Heart left ventricle (tissue), 16 donors: ENCODE measurements at regions not wholly inside any gene's neighbourhood (a gene's known extent, or its start where the extent isn't known, plus 50 kb on each side); places are given as distances from the start of the nearest gene placed in this dataset.

Experiments
- ATAC-seq, 4 donors: fragments of 200-7000 bp; cut with Tn5 transposase; one replicate each; pipeline ENCODE4 v1.9.1; 2020 to 2022; ENCODE audit warnings: moderate library complexity in 4 of 4, mild to moderate bottlenecking in 3 of 4, moderate number of reproducible peaks in 1 of 4
- DNase-seq, 5 donors: peaks; one replicate each; pipeline ENCODE4 v3.0.0-alpha.2; 2020
- H3K27ac ChIP-seq, 12 donors: fragments of 200-600 bp; sonication (generic) in 4 of 12; one replicate each; pipeline versions ENCODE4 v1.5.0 to v1.8.0; 2016 to 2022; ENCODE audit warnings: mild to moderate bottlenecking in 2 of 12
- H3K27me3 ChIP-seq, 9 donors: fragments of 200-600 bp; sonication (generic) in 2 of 9; one replicate each; pipeline versions ENCODE4 v1.5.1 to v1.8.0; 2016 to 2022; ENCODE audit warnings: mild to moderate bottlenecking in 3 of 9
- H3K36me3 ChIP-seq, 9 donors: fragments of 200-600 bp; sonication (generic) in 2 of 9; one replicate each; pipeline versions ENCODE4 v1.5.0 to v1.8.0; 2018 to 2022; ENCODE audit warnings: mild to moderate bottlenecking in 2 of 9
- H3K4me1 ChIP-seq, 12 donors: fragments of 200-600 bp; sonication (generic) in 4 of 12; one replicate each; pipeline versions ENCODE4 v1.5.0 to v1.8.0; 2016 to 2022; ENCODE audit warnings: mild to moderate bottlenecking in 3 of 12
- H3K4me3 ChIP-seq, 12 donors: fragments of 200-600 bp; sonication (generic) in 4 of 12; one replicate each; pipeline versions ENCODE4 v1.5.0 to v1.8.0; 2017 to 2022; ENCODE audit warnings: mild to moderate bottlenecking in 9 of 12, moderate library complexity in 4 of 12
- H3K9me3 ChIP-seq, 12 donors: fragments of 200-600 bp; sonication (generic) in 4 of 12; one replicate each; pipeline versions ENCODE4 v1.5.0 to v1.8.0; 2016 to 2022; ENCODE audit warnings: mild to moderate bottlenecking in 1 of 12
- CTCF ChIP-seq, 12 donors: fragments of 200-600 bp; sonication (generic) in 4 of 12; IDR thresholded peaks; one replicate each; pipeline versions ENCODE4 v1.5.0 to v1.8.0; 2018 to 2022; ENCODE audit warnings: antibody characterized with exemption in 12 of 12, mild to moderate bottlenecking in 5 of 12
- POLR2A ChIP-seq, 2 donors: fragments of 450-650 bp; IDR thresholded peaks; one replicate each; pipeline ENCODE4 v1.6.1; 2017; ENCODE audit warnings: antibody characterized with exemption in 2 of 2, mild to moderate bottlenecking in 2 of 2, moderate library complexity in 2 of 2
- WGBS, 4 donors: extraction: QIAGEN DNeasy Blood & Tissue Kit in 2 of 4; methylation state at CpG; one replicate each; pipeline versions ENCODE4 v1.1.5 to v1.1.7; 2013 to 2018; 5-methylcytosine and 5-hydroxymethylcytosine counted together
- intact Hi-C, 10 donors: fragments of 100-400 bp; cut with DNase I; formaldehyde crosslinking; loops; one replicate each; pipeline versions ENCODE4 v1.11.1 to v1.14.2; 2022
- donor health status: ischemic (EF 13 %, LVEDD 7.1; RV severe dilation, severe dysfunction).
- donor health status: healthy with polysubstance abuse.
- donor health status: DM: no; HTN: yes; CAD: no.
- donor health status: DM: no; HTN: no; CAD: no.
- donor health status: ischemic (EF 25% LVEDD 6.9; RV normal size, moderate dysfunction).
- donor health status: ischemic (EF 25% LVEDD 5.7; RV mildly dilated, moderate dysfunction).
- donor health status: healthy.
- donor health status: DM: yes; HTN: yes; CAD: no.
- donor health status: ischemic (EF 35%, LVEDD 5.7; RV mildly dilated, moderate dysfunction).
- donor health status: nonischemic (EF 11% LVEDD 7.7; RV severe dilation, severe dysfunction).
- donor health status: DM: yes; HTN: yes; CAD: no.
- donor health status: PGD.
- donor health status: ischemic (EF 29% LVEDD 5.4; RV normal size, mild dysfunction).
- donor health status: nonischemic (EF 23%, LVEDD 6.1; RV moderate dilation, normal function).

DNA sequence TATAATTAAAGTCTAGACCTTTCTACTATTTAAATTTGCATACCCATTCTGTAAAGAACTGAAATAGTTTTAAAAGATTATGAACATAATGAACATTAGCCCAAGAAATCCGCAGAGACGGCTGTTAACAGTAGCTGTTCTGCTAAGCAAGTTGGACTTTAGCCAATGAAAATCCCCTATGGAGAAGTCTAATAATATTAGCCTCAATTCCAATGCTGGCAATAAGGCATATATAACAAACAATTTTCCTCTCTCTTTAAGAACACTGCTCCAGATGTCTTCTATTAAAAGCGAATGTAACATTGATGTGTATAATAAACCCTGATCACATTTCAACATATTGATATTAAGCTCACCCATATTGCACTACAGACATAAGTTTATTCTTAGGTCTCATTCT lies 221.3 kb upstream of the KCTD3 start:
- ATAC-seq: no peak

DNA sequence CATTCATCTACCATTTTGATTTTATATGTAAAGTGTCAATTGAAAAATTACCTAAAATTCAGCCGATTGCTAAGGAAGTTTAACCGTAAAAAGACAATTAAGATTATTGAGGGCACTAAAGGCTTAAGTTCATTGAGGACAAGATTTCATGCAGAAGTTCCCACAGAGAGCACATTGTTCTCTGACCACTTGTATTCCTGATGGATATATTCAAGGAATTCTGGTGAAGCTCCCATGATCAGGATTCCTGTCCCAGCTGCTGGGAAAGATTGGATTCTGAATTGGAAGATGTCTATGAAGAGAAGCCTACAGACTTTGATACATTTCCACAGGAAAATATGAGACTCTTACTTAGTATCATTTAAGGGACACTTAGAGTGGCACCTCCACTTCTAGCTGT lies 209.2 kb upstream of the KCTD3 start:
- ATAC-seq (no peak), DNase-seq (no peak)
- H3K4me1 ChIP-seq: no peaks in the 10 kb centered on the region
- no peaks in the 10 kb centered on the region for H3K27me3 ChIP-seq
- H3K9me3 ChIP-seq: peaks cover 0 to 8% (median 0%) of the 10 kb centered on the region in 12 donors
- no peak overlapping the region for H3K4me3 ChIP-seq
- no peaks in the 10 kb centered on the region for H3K36me3 ChIP-seq
- intact Hi-C loops: no loop called here
- no peak for TF ChIP-seq CTCF (IDR thresholded peaks at IDR 0.05)
- TF ChIP-seq POLR2A (IDR thresholded peaks at IDR 0.05): no peak
- H3K27ac ChIP-seq: no peak overlapping the region
- WGBS, 4 donors: 94 to 98% (median 96%) methylated on average over 2 of the region's 2 CpGs

More for the DNA sequence above, 221.3 kb upstream of the KCTD3 start:
- no peaks in the 10 kb centered on the region for H3K9me3 ChIP-seq
- H3K36me3 ChIP-seq: no peaks in the 10 kb centered on the region
- H3K4me1 ChIP-seq: no peaks in the 10 kb centered on the region
- no peaks in the 10 kb centered on the region for H3K27me3 ChIP-seq
- no peak for DNase-seq
- no peak overlapping the region for H3K27ac ChIP-seq
- 35 to 52% (median 42%) methylated on average over 3 of the region's 3 CpGs for WGBS, 4 donors
- no peak overlapping the region for H3K4me3 ChIP-seq
- TF ChIP-seq POLR2A (IDR thresholded peaks at IDR 0.05) (no peak), CTCF (IDR thresholded peaks at IDR 0.05) (no peak)
- intact Hi-C loops: no loop called here

DNA sequence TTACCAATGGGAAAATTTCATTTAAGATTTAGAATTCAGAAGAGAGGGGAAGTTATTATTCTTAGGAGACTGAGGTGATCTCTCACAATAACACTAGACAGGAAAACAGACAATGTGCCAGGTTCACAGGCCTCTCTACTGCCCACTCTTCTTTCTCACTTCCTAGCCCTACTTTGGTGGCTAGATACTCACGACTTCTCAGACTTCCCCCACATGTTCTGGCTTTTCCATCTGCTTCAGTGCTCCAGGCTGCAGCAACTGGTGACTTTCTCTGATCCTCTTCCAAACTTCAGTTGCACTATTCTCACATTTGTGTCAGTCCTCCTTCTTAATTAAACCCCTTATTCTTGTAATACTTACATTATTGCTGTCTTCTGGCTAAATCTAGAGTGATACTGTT lies 208.7 kb upstream of the KCTD3 start:
- H3K4me1 ChIP-seq: no peaks in the 10 kb centered on the region
- H3K36me3 ChIP-seq: no peaks in the 10 kb centered on the region
- no peak for ATAC-seq
- no peak for TF ChIP-seq CTCF (IDR thresholded peaks at IDR 0.05)
- no peak for TF ChIP-seq POLR2A (IDR thresholded peaks at IDR 0.05)
- no peak for DNase-seq
- 33 to 49% (median 38%) methylated on average over 1 of the region's 1 CpG for WGBS, 4 donors
- peaks cover 0 to 8% (median 0%) of the 10 kb centered on the region in 12 donors for H3K9me3 ChIP-seq
- no peak overlapping the region for H3K4me3 ChIP-seq
- H3K27ac ChIP-seq: no peak overlapping the region
- intact Hi-C loops: no loop called here
- no peaks in the 10 kb centered on the region for H3K27me3 ChIP-seq

DNA sequence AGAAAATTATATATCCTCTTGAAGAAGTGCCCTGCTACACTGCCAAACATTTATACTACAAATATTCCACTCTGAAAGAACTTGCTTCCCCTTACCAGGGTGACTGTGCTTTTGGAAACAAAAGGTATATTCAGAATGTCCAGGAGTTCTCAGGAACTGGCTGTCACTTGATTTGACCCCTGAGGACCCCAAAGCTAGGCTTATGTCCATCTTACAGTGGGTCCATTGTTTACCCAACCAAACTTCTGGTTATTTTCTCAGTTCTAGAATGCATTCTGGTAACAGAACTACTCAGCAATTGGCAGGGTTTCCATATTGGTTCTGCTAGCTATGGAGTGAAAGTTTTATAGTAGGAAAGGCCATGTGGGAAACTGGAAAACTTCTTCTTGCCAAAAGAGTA lies 207.1 kb upstream of the KCTD3 start:
- ATAC-seq (no peak), DNase-seq (no peak)
- Histone ChIP-seq H3K27me3 (no peaks in the 10 kb centered on the region), H3K27ac (no peak overlapping the region), H3K36me3 (no peaks in the 10 kb centered on the region), H3K9me3 (peaks cover 0 to 16% (median 1%) of the 10 kb centered on the region in 12 donors), H3K4me3 (no peak overlapping the region), H3K4me1 (no peaks in the 10 kb centered on the region)
- TF ChIP-seq CTCF (IDR thresholded peaks at IDR 0.05): no peak
- TF ChIP-seq POLR2A (IDR thresholded peaks at IDR 0.05): no peak
- intact Hi-C loops: no loop called here
